ENCODE measurements at regions not wholly inside any gene's neighbourhood (a gene's known extent, or its start where the extent isn't known, plus 50 kb on each side); places are given as distances from the start of the nearest gene placed in this dataset.
"Not testable (repeated sequence)": the region's sequence is repeated elsewhere in the genome, so short reads cannot be mapped to it uniquely, and the experiment has no call there.

DNA sequence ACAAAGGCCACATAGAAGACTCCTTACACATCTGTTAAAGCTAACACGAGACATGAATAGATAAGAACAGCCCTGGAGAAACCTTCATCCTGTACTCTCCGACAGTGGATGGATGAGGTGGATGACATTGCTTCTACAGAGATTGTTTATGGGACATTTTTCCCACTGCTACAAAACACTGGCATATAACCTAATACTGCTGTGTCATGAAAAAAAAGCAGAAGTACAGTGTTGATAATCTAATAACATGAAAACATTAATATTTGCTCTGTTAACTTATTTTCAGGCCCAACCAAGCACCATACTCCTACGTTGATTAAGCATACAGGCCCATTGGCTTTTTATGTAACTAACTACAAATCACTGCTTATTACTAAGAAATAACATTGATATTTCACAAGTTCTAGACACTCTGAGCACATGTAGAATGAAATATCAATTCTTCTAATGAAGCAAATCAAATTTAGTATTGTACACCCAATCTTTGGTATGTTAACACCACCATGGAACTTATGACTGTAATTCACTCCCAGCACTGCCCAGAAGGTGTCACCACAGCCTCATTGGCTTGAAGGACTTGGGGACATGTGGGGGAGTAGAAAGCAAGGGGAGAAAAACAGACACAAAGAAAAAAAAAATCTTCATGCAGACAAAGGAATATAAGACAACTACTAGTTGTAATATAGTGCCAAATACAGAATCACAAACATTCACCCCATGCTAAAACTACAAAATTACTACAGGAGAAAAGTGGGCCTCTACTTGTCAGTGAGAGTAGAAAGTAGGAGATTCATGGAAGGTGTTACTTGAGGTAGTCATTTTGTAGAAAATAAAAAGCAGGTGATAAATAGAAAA lies 330.0 kb upstream of the PMFBP1 start:
- peak; percentile 61 for DNase-seq

DNA sequence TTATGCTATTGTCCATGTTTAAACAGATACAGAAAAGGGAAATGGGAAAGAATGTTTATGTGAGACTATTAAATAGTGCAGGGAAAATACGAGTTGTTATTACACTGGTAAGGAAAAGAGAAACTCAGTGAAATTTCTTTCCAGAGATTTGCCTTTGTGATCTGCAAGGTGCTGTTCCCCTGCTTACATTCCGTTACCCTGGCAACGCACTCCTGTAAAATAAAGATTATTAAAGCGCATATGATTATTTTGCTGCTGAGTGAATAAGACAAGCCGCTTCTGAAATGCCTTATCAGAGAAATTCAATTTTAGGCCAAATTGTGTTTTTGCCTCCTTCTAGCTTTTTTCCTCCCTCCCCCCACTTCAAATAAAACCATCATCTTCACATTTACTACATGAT lies 328.6 kb upstream of the PMFBP1 start:
- no peak for DNase-seq

DNA sequence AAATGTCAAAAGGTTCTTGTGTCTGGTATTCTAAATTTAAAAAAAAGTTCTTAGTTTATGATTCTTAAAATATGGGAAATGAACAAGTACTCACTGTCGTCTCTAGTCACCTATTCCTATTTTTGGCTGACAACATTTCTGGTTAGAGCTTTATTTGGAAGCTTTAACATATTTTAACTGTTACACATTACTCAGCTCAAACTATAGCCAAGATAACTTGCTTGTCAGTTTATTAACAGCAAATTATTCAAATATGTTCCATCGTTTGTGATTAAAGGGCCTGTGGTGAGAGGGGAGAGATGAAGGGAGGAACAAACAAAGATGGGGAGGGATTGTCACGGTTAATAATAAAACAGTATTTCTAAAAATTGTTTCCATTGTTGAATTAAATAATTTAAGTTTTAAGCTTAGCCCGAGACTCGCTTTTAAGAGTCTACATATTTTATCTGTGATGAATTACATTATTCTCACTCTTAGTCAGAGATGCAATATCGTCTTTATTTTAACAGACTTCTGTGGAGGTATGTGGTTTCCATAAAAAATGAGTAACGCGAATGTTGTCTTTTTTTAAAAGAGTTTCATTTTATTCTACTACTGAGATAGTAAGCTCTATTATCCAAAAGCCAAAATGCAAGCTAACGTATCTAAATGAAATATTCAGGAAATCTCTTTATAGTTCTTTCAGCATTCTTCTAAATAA lies 321.9 kb upstream of the PMFBP1 start:
- no peak for DNase-seq

DNA sequence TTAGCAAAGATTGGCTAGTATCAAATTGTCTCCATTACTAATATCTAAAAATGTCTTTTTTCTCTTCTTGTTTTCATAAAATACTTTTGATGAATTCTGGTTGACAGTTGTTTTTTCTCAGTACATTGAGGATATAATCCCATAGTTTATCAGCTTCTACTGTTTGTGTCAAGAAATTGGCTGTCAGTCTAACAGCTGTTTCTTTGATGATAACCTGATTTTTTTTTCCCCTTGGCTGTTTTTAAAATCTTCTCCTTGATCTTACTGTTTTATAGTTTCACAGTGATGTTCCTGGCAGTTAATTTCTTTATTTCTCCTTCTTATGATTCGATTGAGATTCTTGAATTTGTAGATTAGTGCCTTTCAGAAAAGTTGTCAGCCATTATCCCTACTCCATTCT lies 315.3 kb upstream of the PMFBP1 start:
- DNase-seq, result no peak

- no peak for DNase-seq
These were observed 310.7 kb upstream of the PMFBP1 start for GRCh38 chr16:72482695-72483094.

DNA sequence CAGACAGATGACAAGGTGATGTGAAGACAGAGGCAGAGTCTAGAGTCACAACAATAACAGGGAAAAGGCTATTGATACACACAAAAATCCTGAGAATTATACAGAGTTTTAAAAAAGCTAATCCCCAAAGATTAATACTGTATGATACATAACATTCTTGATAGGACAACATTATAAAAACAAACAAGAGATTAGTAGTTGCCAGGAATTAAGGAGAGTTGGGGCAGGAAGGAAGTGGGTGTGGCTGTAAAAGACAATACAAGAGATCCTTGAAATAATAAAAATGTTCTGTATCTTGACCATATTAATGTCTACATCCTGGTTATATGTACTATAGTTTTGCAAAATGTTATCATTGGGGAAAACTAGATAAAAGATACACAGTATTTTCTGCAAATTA lies 309.5 kb upstream of the PMFBP1 start:
- no peak for DNase-seq

GRCh38 chr16:72480911-72481310 lies 309.0 kb upstream of the PMFBP1 start:
- no peak for DNase-seq

GRCh38 chr16:72475688-72476087 lies 303.7 kb upstream of the PMFBP1 start:
- DNase-seq, result no peak

GRCh38 chr16:72474501-72475123 lies 302.7 kb upstream of the PMFBP1 start:
- no peak for DNase-seq

DNA sequence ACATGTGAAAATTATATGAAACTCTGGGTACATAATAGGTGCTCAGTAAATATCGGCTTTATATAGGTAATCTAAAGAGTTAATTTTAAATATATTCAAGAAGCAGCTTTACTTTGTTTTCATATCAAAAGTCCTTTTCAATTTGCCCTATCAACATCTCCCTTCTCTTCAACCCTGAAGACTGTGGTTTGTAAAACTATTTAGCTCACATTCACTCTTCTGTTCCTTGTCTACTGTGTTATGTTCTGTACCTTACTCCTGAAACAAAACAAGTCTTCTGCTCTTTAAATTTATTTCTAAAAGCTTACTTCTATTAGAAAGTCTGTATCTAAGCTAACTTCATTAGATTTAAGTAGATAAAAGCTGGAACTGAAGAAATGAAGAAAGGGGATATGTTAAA lies 301.7 kb upstream of the PMFBP1 start:
- no peak for DNase-seq

DNA sequence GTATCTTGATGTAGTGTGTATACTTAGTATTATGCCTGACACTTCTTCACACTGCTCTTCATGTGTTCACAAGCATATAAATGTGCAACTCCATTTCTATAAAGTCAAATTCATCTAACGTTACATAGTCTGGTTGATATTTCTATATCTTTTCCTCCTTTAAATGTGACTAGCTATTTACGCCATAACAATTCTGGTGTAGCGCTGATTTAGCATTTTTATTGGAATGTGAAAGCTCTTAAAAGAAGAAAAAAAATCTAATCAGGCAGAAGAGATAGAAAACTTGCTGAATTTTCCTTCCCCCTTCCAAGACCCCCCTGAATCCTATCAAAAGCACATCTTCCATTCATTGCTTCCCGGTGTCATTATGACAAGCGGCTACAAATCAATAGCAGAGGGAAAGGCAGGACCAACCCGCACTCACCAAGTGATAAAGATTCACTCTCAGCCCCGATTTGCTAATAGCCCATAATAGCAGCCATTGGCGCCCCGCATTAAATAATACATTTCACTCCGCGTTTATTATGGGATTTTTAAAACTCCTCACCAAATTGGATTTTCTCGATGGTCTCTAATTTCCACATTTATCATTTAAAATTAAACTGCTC lies 299.5 kb upstream of the PMFBP1 start:
- no peak for DNase-seq

GRCh38 chr16:72470541-72470940 lies 298.6 kb upstream of the PMFBP1 start:
- DNase-seq, result no peak

DNA sequence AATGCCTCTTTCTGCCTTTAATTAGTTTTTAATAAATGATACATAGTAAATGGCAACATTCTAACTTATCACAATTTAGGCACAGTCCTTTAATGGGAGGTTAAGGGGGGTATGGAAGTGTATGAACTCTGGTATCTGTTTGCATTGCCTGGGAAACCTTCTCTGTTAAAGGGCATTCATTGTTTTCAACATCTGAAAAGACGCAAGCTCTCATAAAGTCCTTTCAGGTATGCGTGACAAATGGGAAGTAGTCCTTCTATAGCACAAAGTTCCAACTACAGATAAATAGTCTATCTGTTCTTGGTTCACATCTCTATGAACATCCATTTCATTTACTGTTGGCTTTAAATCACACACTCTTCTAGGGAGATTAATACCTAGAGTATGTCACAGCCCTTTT lies 298.0 kb upstream of the PMFBP1 start:
- DNase-seq, result no peak

- no peak for DNase-seq
These were observed 296.6 kb upstream of the PMFBP1 start for GRCh38 chr16:72468582-72468981.

DNA sequence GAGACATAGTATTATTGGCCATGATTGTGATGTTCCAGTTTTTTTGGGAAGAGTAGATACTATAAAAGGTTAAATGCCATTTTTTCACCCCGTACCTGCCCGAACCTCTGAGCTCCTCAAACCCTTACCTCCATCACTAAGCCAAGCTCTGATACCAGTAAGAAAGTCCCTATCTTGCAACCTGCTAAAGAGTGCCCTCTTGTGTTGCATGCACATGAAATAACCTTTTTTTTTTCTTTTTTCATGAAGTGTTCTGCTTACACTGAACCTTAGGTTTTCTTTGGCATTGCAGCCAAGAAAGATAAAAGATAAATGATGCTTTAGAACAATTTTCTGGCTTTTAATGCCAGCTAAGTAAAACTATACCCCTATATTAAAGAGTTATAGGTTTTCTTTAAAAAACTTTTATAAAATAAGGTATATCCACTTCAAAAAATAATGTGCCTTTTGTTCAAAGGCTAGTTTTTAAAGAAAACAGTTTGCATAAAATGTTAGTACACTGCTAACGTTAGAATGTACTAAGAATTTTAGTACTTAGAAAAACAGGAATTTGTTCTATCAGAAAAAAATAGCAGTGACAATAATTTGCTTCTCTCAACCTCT lies 295.3 kb upstream of the PMFBP1 start:
- DNase-seq, result peak; percentile 50

- DNase-seq, result no peak
These were observed 292.8 kb upstream of the PMFBP1 start for GRCh38 chr16:72464597-72465368.

DNA sequence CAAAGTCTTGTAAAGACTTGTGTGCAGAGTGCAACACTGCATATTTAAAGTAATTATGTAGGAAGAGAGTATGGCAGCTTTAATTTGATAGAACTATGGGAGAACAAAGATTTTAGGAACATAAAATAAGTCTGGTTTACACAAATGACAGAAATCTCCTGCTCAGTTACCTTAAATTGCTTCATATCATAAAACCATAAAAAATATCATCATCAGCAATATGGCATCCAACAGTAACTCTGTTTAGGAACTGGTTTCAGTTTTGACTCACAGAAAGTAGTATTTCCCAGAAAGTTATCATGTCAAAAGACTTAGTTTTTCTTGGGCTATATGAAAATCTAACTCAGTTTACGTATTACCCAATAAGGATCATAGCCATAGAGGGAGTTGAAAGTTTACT lies 292.1 kb upstream of the PMFBP1 start:
- DNase-seq, result no peak

DNA sequence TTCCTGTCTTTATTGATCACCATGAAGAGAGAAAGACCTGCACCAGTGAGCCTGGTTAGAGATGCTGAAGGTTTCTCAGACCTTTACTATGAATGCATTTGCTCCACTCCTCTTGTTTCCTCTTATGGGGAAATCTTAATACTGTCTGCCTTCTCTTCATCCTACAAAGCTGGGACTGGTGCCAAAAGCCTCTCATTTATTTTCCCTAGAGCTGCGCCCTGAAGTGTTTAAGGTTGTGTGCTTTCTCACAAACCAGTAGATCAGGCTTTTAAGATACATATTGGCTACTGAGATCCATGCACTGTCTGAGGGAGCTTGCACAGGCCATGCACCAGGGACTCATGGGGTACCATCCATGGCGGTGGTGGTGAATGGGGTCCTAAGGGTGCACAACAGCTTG lies 286.1 kb upstream of the PMFBP1 start:
- DNase-seq, result no peak

DNA sequence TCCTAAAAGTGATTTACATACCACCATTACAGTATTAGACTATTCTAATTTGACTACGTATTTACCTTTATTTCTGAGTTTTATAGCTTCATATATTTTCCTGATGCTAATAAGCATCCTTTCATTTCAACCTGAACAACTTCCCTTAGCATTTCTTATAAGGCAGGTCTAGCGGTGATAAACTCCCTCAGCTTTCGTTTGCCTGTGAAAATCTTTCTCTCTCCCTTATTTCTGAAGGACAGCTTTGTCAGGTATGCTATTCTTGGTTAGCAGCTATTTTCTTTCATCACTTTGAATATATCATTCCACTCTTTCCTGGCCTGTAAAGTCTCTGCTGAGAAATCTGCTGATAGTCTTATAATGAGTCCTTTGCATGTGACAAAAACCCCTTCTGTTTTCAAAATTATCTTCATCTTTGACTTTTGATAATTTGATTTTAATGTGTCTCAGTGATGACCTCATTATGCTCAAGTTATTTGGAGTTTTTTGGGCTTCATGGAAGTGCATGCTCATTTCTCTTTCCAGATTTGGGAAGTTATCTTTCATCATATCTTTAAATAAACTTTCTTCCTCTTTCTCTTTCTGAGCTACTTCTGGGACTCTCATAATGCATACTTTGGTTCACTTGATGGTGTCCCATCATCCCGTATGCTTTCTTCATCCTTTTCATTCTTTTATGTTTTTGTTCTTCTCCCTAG lies 285.4 kb upstream of the PMFBP1 start:
- DNase-seq, result peak; percentile 52

GRCh38 chr16:72455743-72456659 lies 284.0 kb upstream of the PMFBP1 start:
- DNase-seq, result no peak

DNA sequence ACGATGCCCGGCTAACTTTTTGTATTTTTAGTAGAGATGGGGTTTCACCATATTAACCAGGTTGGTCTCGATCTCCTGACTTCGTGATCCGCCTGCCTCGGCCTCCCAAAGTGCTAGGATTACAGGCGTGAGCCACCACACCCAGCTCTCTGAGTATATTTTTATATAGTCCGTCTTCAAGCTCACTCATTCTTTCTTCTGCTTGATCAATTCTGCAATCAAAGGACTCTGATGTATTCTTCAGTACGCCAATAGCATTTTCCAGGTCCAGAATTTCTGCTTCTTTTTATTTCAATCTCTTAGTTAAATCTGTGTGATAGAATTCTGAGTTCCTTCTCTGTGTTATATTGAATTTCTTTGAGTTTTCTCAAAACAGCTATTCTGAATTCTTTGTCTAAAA lies 281.9 kb upstream of the PMFBP1 start:
- not testable (repeated sequence) for DNase-seq
